Loucy (cell line): ENCODE measurements at regions not wholly inside any gene's neighbourhood (a gene's known extent, or its start where the extent isn't known, plus 50 kb on each side); places are given as distances from the start of the nearest gene placed in this dataset.

ENCODE experiments used
- H2AFZ ChIP-seq: fragments of 200-600 bp; sonication (generic); 2 replicates; pipeline ENCODE4 v1.6.0; 2016; ENCODE audit warnings: antibody characterized with exemption, mild to moderate bottlenecking, low read length, moderate library complexity
- H3F3A ChIP-seq: fragments of 200-600 bp; 2 replicates; pipeline ENCODE4 v1.6.0; 2016; ENCODE audit warnings: antibody characterized with exemption, low read depth, mild to moderate bottlenecking
- H3K27me3 ChIP-seq: fragments of 200-600 bp; sonication (generic); 2 replicates; pipeline ENCODE4 v1.6.1; 2014; ENCODE audit warnings: low read length, mild to moderate bottlenecking; ENCODE audit not compliant: insufficient read depth, poor library complexity, severe bottlenecking
- H3K36me3 ChIP-seq: fragments of 200-600 bp; sonication (generic); 2 replicates; pipeline ENCODE4 v1.6.1; 2016; ENCODE audit warnings: low read length; ENCODE audit not compliant: insufficient read depth
- H3K4me1 ChIP-seq: fragments of 200-600 bp; sonication (generic); 2 replicates; pipeline ENCODE4 v1.5.1; 2014; ENCODE audit warnings: low read length, mild to moderate bottlenecking; ENCODE audit not compliant: insufficient read depth, poor library complexity, severe bottlenecking
- H3K4me2 ChIP-seq: fragments of 200-600 bp; sonication (generic); 2 replicates; pipeline ENCODE4 v1.6.0; 2014; ENCODE audit warnings: antibody characterized with exemption, low read length, low read depth, mild to moderate bottlenecking; ENCODE audit not compliant: poor library complexity, severe bottlenecking
- H3K4me3 ChIP-seq: fragments of 200-600 bp; sonication (generic); 2 replicates; pipeline ENCODE4 v1.5.1; 2014; ENCODE audit warnings: low read length, mild to moderate bottlenecking, mixed read lengths; ENCODE audit not compliant: poor library complexity, severe bottlenecking
- H3K79me2 ChIP-seq: fragments of 200-600 bp; sonication (generic); 2 replicates; pipeline ENCODE4 v1.6.1; 2014; ENCODE audit warnings: low read length; ENCODE audit not compliant: insufficient read depth
- H3K9ac ChIP-seq: fragments of 200-600 bp; sonication (generic); 2 replicates; pipeline ENCODE4 v1.6.0; 2014; ENCODE audit warnings: mild to moderate bottlenecking, low read depth, low read length, moderate library complexity; ENCODE audit not compliant: poor library complexity, severe bottlenecking
- H3K9me2 ChIP-seq: fragments of 200-600 bp; sonication (generic); replicated peaks from 2 replicates; pipeline ENCODE4 v1.6.1; 2016; ENCODE audit warnings: low read depth, low read length, mixed read lengths
- H3K9me3 ChIP-seq: fragments of 200-600 bp; sonication (generic); 2 replicates; pipeline ENCODE4 v1.6.1; 2014; ENCODE audit warnings: mild to moderate bottlenecking, antibody characterized with exemption, low read length, low read depth; ENCODE audit not compliant: insufficient read depth
- H4K20me1 ChIP-seq: fragments of 200-600 bp; sonication (generic); 2 replicates; pipeline ENCODE4 v1.6.0; 2014; ENCODE audit warnings: antibody characterized with exemption, low read length, mild to moderate bottlenecking; ENCODE audit not compliant: insufficient read depth, poor library complexity, severe bottlenecking
- EZH2phosphoT487 ChIP-seq: fragments of 200-600 bp; IDR thresholded peaks from 2 replicates; pipeline ENCODE4 v1.6.1; 2018; ENCODE audit warnings: antibody characterized with exemption, mild to moderate bottlenecking, moderate library complexity, borderline replicate concordance
- TF ChIP-seq, protein P1 (sequence below): fragments of 200-600 bp; sonication (generic); conservative IDR thresholded peaks from 2 replicates; pipeline ENCODE4 v1.5.1; 2014; ENCODE audit warnings: mild to moderate bottlenecking, antibody characterized with exemption, low read length

DNA sequence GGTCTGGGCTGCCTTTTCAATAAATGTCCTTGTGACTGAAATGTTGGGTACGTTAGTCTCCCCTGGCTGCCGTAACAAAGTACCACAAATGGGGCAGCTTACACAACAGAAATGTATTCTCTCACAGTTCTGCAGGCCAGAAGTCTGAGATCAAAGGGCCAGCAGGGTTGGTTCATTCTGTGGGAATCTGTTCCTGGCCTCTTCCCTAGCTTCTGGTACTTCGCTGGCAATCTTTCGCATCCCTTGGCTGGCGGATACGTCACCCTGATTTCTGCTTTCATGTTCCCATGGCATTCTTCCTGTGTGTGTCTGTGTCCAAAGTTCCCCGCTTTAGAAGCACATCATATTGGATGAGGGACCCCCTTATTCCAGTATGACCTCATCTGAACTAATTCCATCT lies 95.8 kb upstream of the NCOR2 start:
- H3K9me2 ChIP-seq, result no peaks in the 10 kb centered on the region
- no peak overlapping the region for H3K9ac ChIP-seq
- no peak overlapping the region for H3K4me2 ChIP-seq
- no peak for TF ChIP-seq EZH2phosphoT487
- TF ChIP-seq, protein P1, sequence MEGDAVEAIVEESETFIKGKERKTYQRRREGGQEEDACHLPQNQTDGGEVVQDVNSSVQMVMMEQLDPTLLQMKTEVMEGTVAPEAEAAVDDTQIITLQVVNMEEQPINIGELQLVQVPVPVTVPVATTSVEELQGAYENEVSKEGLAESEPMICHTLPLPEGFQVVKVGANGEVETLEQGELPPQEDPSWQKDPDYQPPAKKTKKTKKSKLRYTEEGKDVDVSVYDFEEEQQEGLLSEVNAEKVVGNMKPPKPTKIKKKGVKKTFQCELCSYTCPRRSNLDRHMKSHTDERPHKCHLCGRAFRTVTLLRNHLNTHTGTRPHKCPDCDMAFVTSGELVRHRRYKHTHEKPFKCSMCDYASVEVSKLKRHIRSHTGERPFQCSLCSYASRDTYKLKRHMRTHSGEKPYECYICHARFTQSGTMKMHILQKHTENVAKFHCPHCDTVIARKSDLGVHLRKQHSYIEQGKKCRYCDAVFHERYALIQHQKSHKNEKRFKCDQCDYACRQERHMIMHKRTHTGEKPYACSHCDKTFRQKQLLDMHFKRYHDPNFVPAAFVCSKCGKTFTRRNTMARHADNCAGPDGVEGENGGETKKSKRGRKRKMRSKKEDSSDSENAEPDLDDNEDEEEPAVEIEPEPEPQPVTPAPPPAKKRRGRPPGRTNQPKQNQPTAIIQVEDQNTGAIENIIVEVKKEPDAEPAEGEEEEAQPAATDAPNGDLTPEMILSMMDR, result no peak
- no peaks in the 10 kb centered on the region for H4K20me1 ChIP-seq
- no peaks in the 10 kb centered on the region for H3K79me2 ChIP-seq
- no peaks in the 10 kb centered on the region for H3K9me3 ChIP-seq
- no peaks in the 10 kb centered on the region for H3F3A ChIP-seq
- H3K36me3 ChIP-seq, result no peaks in the 10 kb centered on the region
- H3K27me3 ChIP-seq, result no peaks in the 10 kb centered on the region
- H2AFZ ChIP-seq, result no peak overlapping the region
- no peak overlapping the region for H3K4me3 ChIP-seq
- H3K4me1 ChIP-seq, result no peaks in the 10 kb centered on the region

DNA sequence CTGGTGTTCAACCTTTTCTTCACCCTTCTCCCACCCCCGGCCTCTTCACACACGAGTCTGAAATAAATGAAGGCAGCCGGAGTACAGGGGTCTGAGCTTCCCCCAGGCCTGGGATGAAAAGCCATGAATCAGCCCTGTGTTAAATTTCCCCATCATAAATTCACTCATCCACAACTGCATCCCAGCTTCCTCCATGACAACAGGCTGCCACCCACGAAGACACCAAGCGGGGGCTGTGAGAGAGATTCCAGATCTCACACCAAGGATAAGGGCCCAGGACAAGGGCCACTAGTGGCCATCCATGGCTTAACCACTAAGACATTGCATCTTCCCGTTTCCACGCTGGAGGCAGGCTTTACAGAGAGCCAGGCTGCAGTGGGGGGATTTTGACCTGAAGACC lies 93.9 kb upstream of the NCOR2 start:
- no peaks in the 10 kb centered on the region for H3K9me3 ChIP-seq
- no peak overlapping the region for H2AFZ ChIP-seq
- no peaks in the 10 kb centered on the region for H4K20me1 ChIP-seq
- TF ChIP-seq, protein P1, result no peak; the same call in 1 of the 2 replicates
- TF ChIP-seq EZH2phosphoT487, result no peak
- no peaks in the 10 kb centered on the region for H3K36me3 ChIP-seq
- no peaks in the 10 kb centered on the region for H3K9me2 ChIP-seq
- no peaks in the 10 kb centered on the region for H3K27me3 ChIP-seq
- H3K4me2 ChIP-seq, result no peak overlapping the region
- H3K9ac ChIP-seq, result no peak overlapping the region
- H3K4me3 ChIP-seq, result no peak overlapping the region
- H3K4me1 ChIP-seq, result no peaks in the 10 kb centered on the region
- no peaks in the 10 kb centered on the region for H3K79me2 ChIP-seq
- H3F3A ChIP-seq, result no peaks in the 10 kb centered on the region

DNA sequence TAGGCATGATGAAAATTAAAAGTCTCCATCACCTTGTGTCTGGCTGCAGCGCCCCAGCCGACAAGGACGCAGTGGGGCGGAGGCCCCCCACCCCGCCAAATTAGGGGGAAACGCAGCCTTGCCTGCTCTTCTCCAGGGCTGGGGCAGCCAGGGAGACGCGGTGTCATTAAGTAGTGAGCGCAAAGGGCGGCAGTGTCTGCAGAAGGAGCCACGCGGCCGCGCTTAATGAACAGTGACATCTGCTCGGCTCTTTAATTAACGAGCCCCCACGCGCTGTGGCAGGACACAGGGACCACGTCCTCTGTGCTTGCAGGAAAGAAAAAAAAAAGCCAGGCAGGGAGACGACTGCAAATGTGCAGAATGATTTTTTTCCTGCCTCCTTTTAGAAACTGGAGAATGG lies 93.4 kb upstream of the NCOR2 start:
- no peak overlapping the region for H3K9ac ChIP-seq
- no peaks in the 10 kb centered on the region for H3K27me3 ChIP-seq
- H4K20me1 ChIP-seq, result no peaks in the 10 kb centered on the region
- H3K36me3 ChIP-seq, result no peaks in the 10 kb centered on the region
- H3K4me1 ChIP-seq, result no peaks in the 10 kb centered on the region
- no peaks in the 10 kb centered on the region for H3K9me2 ChIP-seq
- H3K4me3 ChIP-seq, result no peak overlapping the region
- H3K79me2 ChIP-seq, result no peaks in the 10 kb centered on the region
- no peak for TF ChIP-seq EZH2phosphoT487
- TF ChIP-seq, protein P1, result no peak
- H3K4me2 ChIP-seq, result no peak overlapping the region
- H3K9me3 ChIP-seq, result no peaks in the 10 kb centered on the region
- H2AFZ ChIP-seq, result no peak overlapping the region
- no peaks in the 10 kb centered on the region for H3F3A ChIP-seq
